DMS79 treated with DMSO at 0.1 percent for 48 hours (cell line): ENCODE measurements at regions not wholly inside any gene's neighbourhood (a gene's known extent, or its start where the extent isn't known, plus 50 kb on each side); places are given as distances from the start of the nearest gene placed in this dataset.

Source experiments
- DNase-seq: peaks from one replicate; lab custom pipeline; 2025; lab: John Stamatoyannopoulos, UW

GRCh38 chr15:96014939-96015338 lies 315.6 kb upstream of the NR2F2 start:
- DNase-seq = no peak

- no peak for DNase-seq
These were observed 311.4 kb upstream of the NR2F2 start for GRCh38 chr15:96019114-96019513.

- DNase-seq = no peak
These were observed 310.4 kb upstream of the NR2F2 start for GRCh38 chr15:96020133-96020532.

- no peak for DNase-seq
These were observed 309.7 kb upstream of the NR2F2 start for GRCh38 chr15:96020797-96021196.

- no peak for DNase-seq
These were observed 307.4 kb upstream of the NR2F2 start for GRCh38 chr15:96023081-96023480.

- no peak for DNase-seq
These were observed 303.0 kb upstream of the NR2F2 start for GRCh38 chr15:96027501-96027900.

- DNase-seq = no peak
These were observed 301.9 kb upstream of the NR2F2 start for GRCh38 chr15:96028620-96029019.

- no peak for DNase-seq
These were observed 301.3 kb upstream of the NR2F2 start for GRCh38 chr15:96029172-96029571.

- DNase-seq = no peak
These were observed 298.9 kb upstream of the NR2F2 start for GRCh38 chr15:96031426-96032110.

- DNase-seq = no peak
These were observed 295.4 kb upstream of the NR2F2 start for GRCh38 chr15:96035091-96035490.

- no peak for DNase-seq
These were observed 294.9 kb upstream of the NR2F2 start for GRCh38 chr15:96035635-96036034.

GRCh38 chr15:96037584-96037983 lies 292.9 kb upstream of the NR2F2 start:
- DNase-seq = no peak

- no peak for DNase-seq
These were observed 292.4 kb upstream of the NR2F2 start for GRCh38 chr15:96038131-96038530.

- DNase-seq = no peak
These were observed 291.9 kb upstream of the NR2F2 start for GRCh38 chr15:96038650-96039049.

GRCh38 chr15:96041982-96042733 lies 288.3 kb upstream of the NR2F2 start:
- no peak for DNase-seq

- DNase-seq = no peak
These were observed 287.7 kb upstream of the NR2F2 start for GRCh38 chr15:96042734-96043224.

- no peak for DNase-seq
These were observed 286.8 kb upstream of the NR2F2 start for GRCh38 chr15:96043591-96044171.

- DNase-seq = no peak
These were observed 283.8 kb upstream of the NR2F2 start for GRCh38 chr15:96046620-96047240.

GRCh38 chr15:96047255-96047931 lies 283.1 kb upstream of the NR2F2 start:
- DNase-seq = no peak

- no peak for DNase-seq
These were observed 281.2 kb upstream of the NR2F2 start for GRCh38 chr15:96049323-96049722.

GRCh38 chr15:96049766-96050165 lies 280.7 kb upstream of the NR2F2 start:
- DNase-seq = no peak

- DNase-seq = no peak
These were observed 278.9 kb upstream of the NR2F2 start for GRCh38 chr15:96051598-96051997.
